Type B pancreatic cell (in vitro differentiated cells): ENCODE measurements at regions not wholly inside any gene's neighbourhood (a gene's known extent, or its start where the extent isn't known, plus 50 kb on each side); places are given as distances from the start of the nearest gene placed in this dataset.
A peak's percentile ranks its signal among the peaks of the same experiment; 100 is the strongest.

ENCODE experiments used
- DNase-seq: peaks from one replicate; pipeline ENCODE4 v3.0.0; 2021; ENCODE audit warnings: mixed read lengths; ENCODE audit not compliant: unreplicated experiment; ENCODE audit errors: extremely low spot score
- H3K27ac Mint-ChIP-seq: 2 replicates; pipeline ENCODE4 v1.8.0; 2021; ENCODE audit warnings: mild to moderate bottlenecking, mixed read lengths
- H3K27me3 Mint-ChIP-seq: 2 replicates; pipeline ENCODE4 v1.8.0; 2021; ENCODE audit warnings: mixed read lengths
- H3K36me3 Mint-ChIP-seq: 2 replicates; pipeline ENCODE4 v1.8.0; 2021; ENCODE audit warnings: mixed read lengths
- H3K4me1 Mint-ChIP-seq: one replicate; pipeline ENCODE4 v1.8.0; 2021; ENCODE audit warnings: mixed read lengths; ENCODE audit not compliant: unreplicated experiment
- H3K4me3 Mint-ChIP-seq: 2 replicates; pipeline ENCODE4 v1.8.0; 2021; ENCODE audit warnings: mild to moderate bottlenecking, mixed read lengths
- H3K9me3 Mint-ChIP-seq: 2 replicates; pipeline ENCODE4 v1.8.0; 2021; ENCODE audit warnings: mixed read lengths
- CTCF ChIP-seq: fragments of 200-600 bp; sonication (generic); conservative IDR thresholded peaks from 2 replicates; pipeline ENCODE4 v1.5.0; 2021; ENCODE audit warnings: antibody characterized with exemption, mild to moderate bottlenecking

GRCh38 chr18:24853076-24853475 is 392.6 kb downstream of the HRH4 start:
- TF ChIP-seq CTCF, result no peak
- Mint-ChIP-seq H3K36me3 (no peaks in the 10 kb centered on the region), H3K27me3 (peaks cover 22% of the 10 kb centered on the region), H3K4me1 (no peaks in the 10 kb centered on the region), H3K9me3 (no peaks in the 10 kb centered on the region), H3K4me3 (no peak overlapping the region), H3K27ac (no peak overlapping the region)
- no peak for DNase-seq

- peak overlapping the region; percentile 26 for H3K27ac Mint-ChIP-seq
- H3K9me3 Mint-ChIP-seq, result peaks cover 5% of the 10 kb centered on the region
- peaks cover 22% of the 10 kb centered on the region for H3K4me1 Mint-ChIP-seq
- DNase-seq, result no peak
- H3K4me3 Mint-ChIP-seq, result peak overlapping the region; percentile 5
- no peaks in the 10 kb centered on the region for H3K36me3 Mint-ChIP-seq
- no peak for TF ChIP-seq CTCF
- peaks cover 10% of the 10 kb centered on the region for H3K27me3 Mint-ChIP-seq
Measured at GRCh38 chr18:24860978-24861680, 400.7 kb downstream of the HRH4 start.

GRCh38 chr18:24862201-24862816 is 401.9 kb downstream of the HRH4 start:
- Mint-ChIP-seq H3K27me3 (peaks cover 6% of the 10 kb centered on the region), H3K4me3 (peak overlapping the region; percentile 58), H3K36me3 (no peaks in the 10 kb centered on the region), H3K9me3 (peaks cover 5% of the 10 kb centered on the region), H3K4me1 (peaks cover 22% of the 10 kb centered on the region), H3K27ac (no peak overlapping the region)
- TF ChIP-seq CTCF, result no peak
- DNase-seq, result no peak

DNA sequence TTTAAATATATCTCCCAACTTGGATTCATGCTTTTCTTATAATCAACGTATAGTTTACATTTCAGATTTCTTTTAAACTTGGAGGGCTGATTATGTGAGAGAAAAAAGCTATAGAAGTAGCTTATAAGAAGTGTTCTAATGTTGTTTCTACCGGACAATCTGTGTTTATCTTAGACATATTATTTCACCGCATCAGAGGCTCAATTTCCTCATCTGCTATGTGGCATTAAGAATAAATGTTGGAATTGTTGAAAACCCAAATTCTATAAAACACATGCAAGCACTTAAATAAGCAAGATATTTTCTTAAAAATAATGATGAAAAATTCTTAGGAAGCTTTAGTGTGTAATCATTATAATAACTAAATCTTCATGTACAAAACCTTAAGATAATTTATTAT is 407.9 kb downstream of the HRH4 start:
- H3K4me3 Mint-ChIP-seq, result no peak overlapping the region
- H3K36me3 Mint-ChIP-seq, result no peaks in the 10 kb centered on the region
- H3K27ac Mint-ChIP-seq, result no peak overlapping the region
- no peaks in the 10 kb centered on the region for H3K4me1 Mint-ChIP-seq
- H3K9me3 Mint-ChIP-seq, result no peaks in the 10 kb centered on the region
- H3K27me3 Mint-ChIP-seq, result no peaks in the 10 kb centered on the region
- no peak for DNase-seq
- TF ChIP-seq CTCF, result no peak

GRCh38 chr18:24868760-24869237 is 408.4 kb downstream of the HRH4 start:
- Mint-ChIP-seq H3K9me3 (no peaks in the 10 kb centered on the region), H3K27ac (no peak overlapping the region), H3K36me3 (no peaks in the 10 kb centered on the region), H3K4me1 (no peaks in the 10 kb centered on the region), H3K27me3 (no peaks in the 10 kb centered on the region), H3K4me3 (no peak overlapping the region)
- TF ChIP-seq CTCF, result no peak
- no peak for DNase-seq
